HUDEP-2 (cell line): ENCODE measurements at regions not wholly inside any gene's neighbourhood (a gene's known extent, or its start where the extent isn't known, plus 50 kb on each side); places are given as distances from the start of the nearest gene placed in this dataset.
A peak's percentile ranks its signal among the peaks of the same experiment; 100 is the strongest.

Experiments
- DNase-seq, 76 experiments: peaks; one replicate each; lab custom pipeline; 2025; ENCODE audit not compliant: unreplicated experiment in 76 of 76; lab: John Stamatoyannopoulos, UW

DNA sequence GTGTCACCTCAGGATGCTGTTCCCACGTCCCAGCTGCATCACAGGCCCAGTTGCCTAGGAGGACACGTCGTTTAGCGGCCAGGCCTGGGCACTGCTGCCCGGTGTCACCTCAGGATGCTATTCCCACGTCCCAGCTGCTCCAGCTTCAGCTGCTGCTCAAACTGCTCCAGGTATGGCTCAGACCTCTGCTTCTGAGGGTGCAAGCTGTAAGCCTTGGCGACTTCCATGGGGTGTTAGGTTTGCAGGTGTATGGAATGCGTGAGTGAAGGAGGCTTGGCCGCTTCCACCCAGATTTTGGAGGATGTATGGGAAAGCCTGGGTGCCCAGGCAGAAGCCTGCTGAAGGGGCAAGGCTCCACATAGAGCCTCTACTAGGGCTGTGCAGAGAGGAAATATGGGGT lies 205.3 kb upstream of the B3GAT1 start:
- no peak for DNase-seq

DNA sequence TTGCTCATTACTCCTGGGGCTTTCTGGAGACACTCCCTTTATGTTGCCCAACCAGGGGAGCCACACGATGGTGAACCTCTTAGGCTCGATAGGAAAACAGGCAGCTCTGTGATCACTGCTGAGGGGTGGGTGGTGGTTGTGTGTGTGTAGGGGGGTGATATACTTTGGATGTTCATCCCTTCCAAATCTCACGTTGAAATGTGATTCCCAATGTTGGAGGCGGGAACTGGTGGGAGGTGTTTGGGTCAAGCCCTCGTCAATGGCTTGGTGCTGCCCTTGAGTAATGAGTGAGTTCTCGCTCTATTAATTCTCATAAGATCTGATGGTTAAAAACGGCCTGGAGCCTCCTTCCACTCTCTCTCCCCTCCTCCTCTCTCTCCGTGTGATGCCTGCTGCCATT lies 204.0 kb upstream of the B3GAT1 start:
- no peak for DNase-seq

GRCh38 chr11:134615041-134615615 lies 203.1 kb upstream of the B3GAT1 start:
- DNase-seq: no peak

- DNase-seq: no peak
Observed at GRCh38 chr11:134614141-134614540, 202.1 kb upstream of the B3GAT1 start.

- DNase-seq: no peak
Observed at GRCh38 chr11:134613646-134614045, 201.6 kb upstream of the B3GAT1 start.

GRCh38 chr11:134612140-134613030 lies 200.3 kb upstream of the B3GAT1 start:
- DNase-seq: no peak

DNA sequence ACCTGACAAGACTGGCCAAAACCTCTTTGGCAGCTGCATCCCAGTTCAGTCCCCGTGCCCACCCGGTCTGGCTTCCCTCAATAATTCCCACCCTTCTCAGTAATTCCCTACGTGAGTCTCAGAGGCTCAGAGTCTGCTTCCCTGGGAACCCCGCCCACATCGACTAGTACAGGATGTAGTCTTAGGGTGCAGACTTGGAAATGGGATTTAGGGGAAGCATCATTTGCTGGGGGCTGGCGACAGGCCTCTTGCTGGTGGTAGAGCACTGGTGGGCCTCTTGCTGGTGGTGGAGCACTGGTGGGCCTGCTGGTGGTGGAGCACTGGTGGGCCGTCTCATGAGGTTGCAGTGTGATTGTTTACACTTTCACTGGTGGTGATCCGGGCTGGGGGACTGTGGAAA lies 199.5 kb upstream of the B3GAT1 start:
- DNase-seq: no peak

- DNase-seq: no peak
Observed at GRCh38 chr11:134610116-134610910, 198.3 kb upstream of the B3GAT1 start.

- no peak for DNase-seq
Observed at GRCh38 chr11:134609361-134610115, 197.5 kb upstream of the B3GAT1 start.

- DNase-seq: no peak
Observed at GRCh38 chr11:134607963-134608750, 196.1 kb upstream of the B3GAT1 start.

- DNase-seq: no peak
Observed at GRCh38 chr11:134606251-134606650, 194.2 kb upstream of the B3GAT1 start.

DNA sequence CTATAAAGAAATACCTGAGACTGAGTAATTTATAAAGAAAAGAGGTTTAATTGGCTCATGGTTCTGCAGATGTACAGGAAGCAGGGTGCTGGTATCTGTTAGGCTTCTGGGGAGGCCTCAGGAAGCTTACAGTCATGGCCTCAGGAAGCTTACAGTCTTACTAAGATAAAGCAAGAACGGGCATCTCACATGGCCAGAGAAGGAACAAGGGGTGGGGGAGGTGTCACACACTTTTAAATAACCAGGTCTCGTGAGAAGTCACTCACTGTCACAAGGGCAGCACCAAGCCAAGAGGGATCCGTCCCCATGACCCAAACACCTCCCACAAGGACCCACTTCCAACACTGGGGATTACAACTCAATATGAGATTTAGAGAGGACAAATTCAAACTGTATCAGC lies 192.8 kb upstream of the B3GAT1 start:
- DNase-seq: no peak

DNA sequence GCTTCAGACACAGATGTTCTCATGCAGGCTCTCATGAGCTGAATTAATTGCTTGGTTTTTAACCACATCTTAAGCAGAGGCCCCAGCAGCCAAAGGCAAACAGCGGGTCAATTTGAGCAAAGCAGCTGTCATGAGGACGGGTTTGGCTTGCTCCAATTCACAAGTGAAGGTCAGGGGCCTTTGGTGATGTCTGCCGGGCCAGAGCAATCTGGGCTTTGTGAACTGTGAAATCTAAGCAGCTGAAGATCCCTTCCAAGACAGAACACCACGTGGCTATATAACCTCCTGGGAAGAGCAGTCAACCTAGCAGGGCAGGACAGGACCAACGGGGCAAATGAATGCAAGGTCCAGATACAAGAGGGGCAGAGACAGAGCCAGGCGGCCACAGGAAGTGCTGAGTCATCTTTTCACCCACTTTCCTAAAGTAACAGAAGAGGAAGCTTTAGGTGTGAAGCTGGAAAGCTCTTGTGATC lies 187.3 kb upstream of the B3GAT1 start:
- DNase-seq: no peak

DNA sequence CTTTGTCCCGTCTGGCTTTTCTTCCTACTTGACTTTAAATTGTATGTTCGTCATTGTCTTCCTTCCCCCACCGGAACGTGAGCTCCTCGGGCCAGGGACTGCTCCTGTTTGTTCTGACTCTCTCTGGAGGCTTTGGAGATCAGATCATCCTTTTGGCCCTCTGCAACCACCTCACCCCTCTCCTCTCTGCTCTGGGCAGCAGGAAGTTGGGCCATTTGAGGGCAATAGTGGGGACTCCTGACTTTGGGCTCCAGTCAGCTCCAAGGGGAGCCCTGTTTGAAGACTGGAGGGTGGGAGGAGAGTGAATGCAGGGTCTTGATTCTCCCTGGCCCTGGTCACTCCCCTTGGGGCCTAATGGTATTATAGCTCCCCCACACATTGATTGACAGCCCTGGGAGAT lies 186.3 kb upstream of the B3GAT1 start:
- no peak for DNase-seq

DNA sequence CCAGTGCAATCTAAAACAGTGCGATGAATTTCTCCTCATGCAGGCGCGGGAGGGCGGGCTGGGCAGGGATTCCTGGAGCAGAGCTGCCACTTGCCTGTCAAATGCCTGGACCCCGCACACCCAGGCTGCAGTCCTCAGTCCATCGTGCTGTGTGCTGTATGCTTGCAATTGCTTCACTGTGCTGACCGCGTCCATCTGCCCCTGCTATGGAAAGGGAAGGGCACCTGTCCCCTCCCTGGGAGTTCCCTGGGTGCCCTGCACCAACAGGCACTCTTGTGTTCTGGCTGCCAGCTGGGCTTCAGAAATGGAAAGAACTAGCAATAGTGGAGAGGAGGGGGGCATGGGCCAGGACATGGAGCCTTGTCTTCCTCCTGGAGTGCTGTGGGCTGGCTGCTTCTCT lies 185.4 kb upstream of the B3GAT1 start:
- no peak for DNase-seq

- no peak for DNase-seq
Observed at GRCh38 chr11:134596404-134596803, 184.4 kb upstream of the B3GAT1 start.

- peak in 43 of 76 experiments; percentile 1 to 61 (median 19) for DNase-seq
Observed at GRCh38 chr11:134592391-134592990, 180.4 kb upstream of the B3GAT1 start.

GRCh38 chr11:134591338-134591737 lies 179.3 kb upstream of the B3GAT1 start:
- no peak for DNase-seq

DNA sequence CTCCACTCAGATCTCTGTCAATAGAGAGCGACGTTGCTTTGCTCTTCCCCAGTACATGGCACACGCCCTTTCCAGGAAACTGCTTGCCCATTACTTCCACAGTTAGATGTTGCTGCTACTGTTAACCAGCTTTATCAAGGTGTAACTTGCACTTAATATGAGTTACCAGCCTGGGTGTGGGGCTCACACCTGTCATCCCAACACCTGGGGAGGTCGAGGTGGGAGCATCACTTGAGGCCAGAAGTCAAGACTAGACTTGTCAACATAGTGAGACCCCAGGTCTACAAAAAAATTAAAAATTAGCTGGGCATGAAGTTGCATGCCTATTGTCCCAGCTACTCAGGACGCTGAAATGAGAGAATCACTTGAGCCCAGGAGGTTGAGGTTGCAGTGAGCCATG lies 177.1 kb upstream of the B3GAT1 start:
- DNase-seq: no peak
